K562 (cell line): ENCODE measurements at regions not wholly inside any gene's neighbourhood (a gene's known extent, or its start where the extent isn't known, plus 50 kb on each side); places are given as distances from the start of the nearest gene placed in this dataset.

Experiments used
- ATAC-seq: fragments of 200-7000 bp; cut with Tn5 transposase; 3 replicates; pipeline ENCODE4 v1.9.1; 2020; ENCODE audit warnings: moderate library complexity
- BruUV-seq: library from RNA; stranded (reverse); fragments of 400-500 nt; replicated peaks from 2 replicates; lab custom pipeline; 2021; lab: Mats Ljungman, UMichigan
- CTCF ChIA-PET: fragments of 300-600 bp; formaldehyde crosslinking; extraction: SDS; loops from one replicate; lab custom pipeline; 2021; ENCODE audit warnings: low intra/inter-chr PET ratio; lab: Yijun Ruan, JAX
- POLR2A ChIA-PET: fragments of 300-600, 350-650 bp; sonication (Branson Sonifier 250); formaldehyde crosslinking; extraction: SDS; loops from one replicate; lab custom pipeline; 2021; ENCODE audit warnings: antibody characterized with exemption, inconsistent platforms; lab: Yijun Ruan, JAX
- DNase-seq, 4 experiments: peaks; one replicate each; pipeline versions ENCODE4 v3.0.0 to v3.0.0-alpha.2; 2011 to 2018; ENCODE audit warnings: low spot score in 3 of 4, mixed read lengths in 3 of 4; ENCODE audit errors: extremely low read depth in 1 of 4
- FAIRE-seq: peaks from 2 replicates; lab custom pipeline; 2011; peaks lifted over from hg19 to GRCh38; lab: Jason Lieb, UNC
- H2AFZ ChIP-seq: 2 replicates; pipeline ENCODE4 v1.6.0; 2011; ENCODE audit warnings: low read depth, low read length, control low read depth, inconsistent platforms
- H3K27ac ChIP-seq: fragments of 200-600 bp; 3 replicates; pipeline ENCODE4 v1.8.0; 2011; ENCODE audit warnings: low read depth, mild to moderate bottlenecking, control low read depth, inconsistent platforms, low read length, moderate library complexity, mixed read lengths; ENCODE audit errors: extremely low read depth
- H3K27me3 ChIP-seq, 2 experiments: fragments of 300-600 bp in 1 of 2; 2 replicates in 1 of 2; 3 replicates in 1 of 2; pipeline versions ENCODE4 v1.6.0 to v1.8.0; 2011; ENCODE audit warnings: inconsistent platforms in 2 of 2, low read length in 2 of 2, mild to moderate bottlenecking in 1 of 2, mixed read lengths in 1 of 2, moderate library complexity in 1 of 2; ENCODE audit not compliant: control insufficient read depth in 2 of 2, insufficient read depth in 2 of 2
- H3K36me3 ChIP-seq: fragments of 300-600 bp; 3 replicates; pipeline ENCODE4 v1.8.0; 2011; ENCODE audit warnings: mild to moderate bottlenecking, low read length, inconsistent platforms; ENCODE audit not compliant: control insufficient read depth, insufficient read depth
- H3K4me1 ChIP-seq, 2 experiments: fragments of 200-600 bp in 1 of 2; replicated peaks in 1 of 2; 2 replicates in 1 of 2; 3 replicates in 1 of 2; pipeline versions ENCODE4 v1.5.1 to v1.8.0; 2011; ENCODE audit warnings: inconsistent platforms in 2 of 2, low read length in 2 of 2, mild to moderate bottlenecking in 1 of 2, mixed read lengths in 1 of 2, moderate library complexity in 1 of 2; ENCODE audit not compliant: control insufficient read depth in 2 of 2, insufficient read depth in 2 of 2
- H3K4me2 ChIP-seq: 2 replicates; pipeline ENCODE4 v1.6.1; 2011; ENCODE audit warnings: low read length, control low read depth, inconsistent platforms, mixed read lengths; ENCODE audit not compliant: insufficient read depth
- H3K4me3 ChIP-seq: fragments of 200-600 bp; sonication (generic), shearing (Covaris generic); 2 replicates; pipeline ENCODE4 v1.5.1; 2016; ENCODE audit warnings: control low read depth, inconsistent platforms
- H3K79me2 ChIP-seq: fragments of 200-600 bp; 3 replicates; pipeline ENCODE4 v1.8.0; 2011; ENCODE audit warnings: low read length, inconsistent platforms; ENCODE audit not compliant: control insufficient read depth, insufficient read depth
- H3K9ac ChIP-seq, 2 experiments: 2 replicates each; pipeline versions ENCODE4 v1.6.0 to v1.6.1; 2011; ENCODE audit warnings: low read depth in 2 of 2, low read length in 2 of 2, control low read depth in 1 of 2, inconsistent platforms in 1 of 2, mild to moderate bottlenecking in 1 of 2, mixed read lengths in 1 of 2; ENCODE audit not compliant: insufficient read depth in 1 of 2
- H3K9me1 ChIP-seq: one replicate; pipeline ENCODE4 v1.6.0; 2011; ENCODE audit warnings: inconsistent platforms, mild to moderate bottlenecking, low read length, moderate library complexity; ENCODE audit not compliant: control insufficient read depth, insufficient read depth
- H3K9me3 ChIP-seq: replicated peaks from 2 replicates; pipeline ENCODE4 v1.5.1; 2011; ENCODE audit warnings: low read depth, low read length, inconsistent platforms; ENCODE audit not compliant: control insufficient read depth, insufficient read depth
- H4K20me1 ChIP-seq: replicated peaks from 2 replicates; pipeline ENCODE4 v1.6.1; 2011; ENCODE audit warnings: low read length, inconsistent platforms, mixed read lengths; ENCODE audit not compliant: control insufficient read depth, insufficient read depth
- HMGN3 ChIP-seq: IDR thresholded peaks from 2 replicates; pipeline ENCODE4 v1.6.1; 2011; ENCODE audit warnings: borderline replicate concordance, low read depth, mild to moderate bottlenecking, mixed read lengths, low read length; ENCODE audit not compliant: insufficient read length; ENCODE audit errors: extremely low read depth
- NCOA6 ChIP-seq: fragments of 450-650 bp; IDR thresholded peaks from 2 replicates; pipeline ENCODE4 v1.6.1; 2017; ENCODE audit warnings: mild to moderate bottlenecking
- RNF219 ChIP-seq: fragments of 250-450 bp; sonication (Bioruptor Pico); IDR thresholded peaks from 2 replicates; pipeline ENCODE4 v1.5.0; 2022; ENCODE audit warnings: mild to moderate bottlenecking
- RREB1 ChIP-seq: fragments of 250-450 bp; sonication (Bioruptor Pico); IDR thresholded peaks from 2 replicates; pipeline ENCODE4 v1.4.0; 2020
- USF1 ChIP-seq: sonication (generic); formaldehyde crosslinking; IDR thresholded peaks from 2 replicates; pipeline ENCODE4 v1.9.0; 2022; ENCODE audit warnings: mild to moderate bottlenecking, missing genetic modification reagents
- WGBS: fragments of 100-300 bp; shearing (Covaris generic); methylation state at CpG from one replicate; pipeline ENCODE4 v1.1.6; 2016; ENCODE audit warnings: low coverage, mixed read lengths; ENCODE audit not compliant: insufficient coverage; ENCODE audit errors: missing lambda C conversion rate; 5-methylcytosine and 5-hydroxymethylcytosine counted together
- in situ Hi-C: fragments of 300-500 bp; cut with MboI; formaldehyde crosslinking; loops from 4 replicates; pipeline ENCODE4 v1.15.0; 2018; ENCODE audit warnings: inconsistent platforms, mixed read lengths
- intact Hi-C: fragments of 100-400 bp; cut with micrococcal nuclease; formaldehyde crosslinking; loops from 2 replicates; pipeline ENCODE4 v1.14.2; 2022
- TF ChIP-seq, protein P1 (sequence below): fragments of 250-450 bp; sonication (Bioruptor Pico); IDR thresholded peaks from 2 replicates; pipeline ENCODE4 v1.8.0; 2021; ENCODE audit warnings: borderline replicate concordance, mild to moderate bottlenecking, moderate library complexity; ENCODE audit not compliant: poor library complexity, severe bottlenecking
- TF ChIP-seq, protein P2 (sequence below): fragments of 250-450 bp; sonication (Bioruptor Pico); IDR thresholded peaks from 2 replicates; pipeline ENCODE4 v1.8.0; 2022; ENCODE audit warnings: moderate library complexity, mild to moderate bottlenecking, inconsistent platforms
- TF ChIP-seq, protein P3 (sequence below): fragments of 450-650 bp; IDR thresholded peaks from 2 replicates; pipeline ENCODE4 v1.6.1; 2017; ENCODE audit warnings: mild to moderate bottlenecking, moderate library complexity

DNA sequence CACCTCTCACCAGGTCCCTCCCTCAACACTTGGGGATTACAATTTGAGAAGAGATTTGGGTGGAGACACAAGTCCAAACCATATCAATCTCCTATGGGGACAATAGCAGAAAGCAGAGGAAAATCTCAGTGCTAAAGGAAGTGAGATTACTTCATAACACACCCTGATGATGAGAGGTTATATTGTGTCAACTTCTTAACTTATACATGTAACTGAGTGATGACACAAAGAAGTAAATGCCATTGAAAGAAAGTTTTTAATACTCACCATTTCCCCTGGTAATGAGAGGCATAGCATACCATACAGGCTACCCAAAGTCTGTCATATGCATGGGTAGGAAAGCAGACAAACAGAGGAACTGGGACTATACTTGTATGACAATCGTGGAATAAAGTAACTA, 137.2 kb downstream of the MMUT start (continued):
- no peak for TF ChIP-seq RNF219 (CRISPR knock-in tag)
- TF ChIP-seq, protein P1, sequence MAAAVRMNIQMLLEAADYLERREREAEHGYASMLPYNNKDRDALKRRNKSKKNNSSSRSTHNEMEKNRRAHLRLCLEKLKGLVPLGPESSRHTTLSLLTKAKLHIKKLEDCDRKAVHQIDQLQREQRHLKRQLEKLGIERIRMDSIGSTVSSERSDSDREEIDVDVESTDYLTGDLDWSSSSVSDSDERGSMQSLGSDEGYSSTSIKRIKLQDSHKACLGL (CRISPR knock-in tag), result no peak

DNA sequence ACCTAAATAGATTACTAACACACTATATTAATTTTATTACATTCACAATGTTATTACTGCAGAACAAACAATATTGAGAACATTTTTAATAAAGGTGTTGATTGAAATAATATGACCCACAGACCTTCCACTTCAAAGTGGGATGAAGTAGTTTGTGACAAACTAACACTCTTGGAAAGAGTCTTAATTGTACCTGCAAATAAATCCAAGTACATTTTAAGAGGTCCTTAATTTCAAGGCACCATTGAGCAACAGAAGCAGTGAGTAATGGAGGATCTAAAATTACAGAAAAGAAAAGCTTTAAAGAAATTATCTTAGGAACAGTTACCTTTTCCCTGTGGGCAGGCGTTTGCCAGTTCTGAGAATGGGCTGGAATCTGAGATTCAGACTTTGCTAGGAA, 140.2 kb downstream of the MMUT start:
- DNase-seq (no peak), ATAC-seq (no peak), FAIRE-seq (no peak)
- BruUV-seq, result no TSS peak
- Histone ChIP-seq H2AFZ (no peak overlapping the region), H3K4me3 (no peak overlapping the region), H3K36me3 (no peaks in the 10 kb centered on the region), H3K9ac (no peak overlapping the region), H4K20me1 (no peaks in the 10 kb centered on the region), H3K4me1 (no peaks in the 10 kb centered on the region), H3K27me3 (no peaks in the 10 kb centered on the region), H3K27ac (no peak overlapping the region), H3K9me1 (no peaks in the 10 kb centered on the region), H3K4me2 (no peak overlapping the region), H3K79me2 (no peaks in the 10 kb centered on the region), H3K9me3 (no peaks in the 10 kb centered on the region)
- POLR2A ChIA-PET, result no interaction called here
- WGBS, result 0% methylated on average over 1 of the region's 1 CpG
- CTCF ChIA-PET, result no interaction called here
- TF ChIP-seq HMGN3 (no peak), USF1 (no peak), RREB1 (no peak), NCOA6 (no peak)
- TF ChIP-seq, protein P2, sequence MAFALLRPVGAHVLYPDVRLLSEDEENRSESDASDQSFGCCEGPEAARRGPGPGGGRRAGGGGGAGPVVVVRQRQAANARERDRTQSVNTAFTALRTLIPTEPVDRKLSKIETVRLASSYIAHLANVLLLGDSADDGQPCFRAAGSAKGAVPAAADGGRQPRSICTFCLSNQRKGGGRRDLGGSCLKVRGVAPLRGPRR (CRISPR knock-in tag), result no peak
- TF ChIP-seq, protein P3, sequence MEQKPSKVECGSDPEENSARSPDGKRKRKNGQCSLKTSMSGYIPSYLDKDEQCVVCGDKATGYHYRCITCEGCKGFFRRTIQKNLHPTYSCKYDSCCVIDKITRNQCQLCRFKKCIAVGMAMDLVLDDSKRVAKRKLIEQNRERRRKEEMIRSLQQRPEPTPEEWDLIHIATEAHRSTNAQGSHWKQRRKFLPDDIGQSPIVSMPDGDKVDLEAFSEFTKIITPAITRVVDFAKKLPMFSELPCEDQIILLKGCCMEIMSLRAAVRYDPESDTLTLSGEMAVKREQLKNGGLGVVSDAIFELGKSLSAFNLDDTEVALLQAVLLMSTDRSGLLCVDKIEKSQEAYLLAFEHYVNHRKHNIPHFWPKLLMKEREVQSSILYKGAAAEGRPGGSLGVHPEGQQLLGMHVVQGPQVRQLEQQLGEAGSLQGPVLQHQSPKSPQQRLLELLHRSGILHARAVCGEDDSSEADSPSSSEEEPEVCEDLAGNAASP, result no peak
- intact Hi-C loops, result no loop called here
- in situ Hi-C loops, result no loop called here
